Loucy (cell line): ENCODE measurements at regions not wholly inside any gene's neighbourhood (a gene's known extent, or its start where the extent isn't known, plus 50 kb on each side); places are given as distances from the start of the nearest gene placed in this dataset.
"Not testable (repeated sequence)": the region's sequence is repeated elsewhere in the genome, so short reads cannot be mapped to it uniquely, and the experiment has no call there.

Experiments
- H2AFZ ChIP-seq: fragments of 200-600 bp; sonication (generic); 2 replicates; pipeline ENCODE4 v1.6.0; 2016; ENCODE audit warnings: antibody characterized with exemption, mild to moderate bottlenecking, low read length, moderate library complexity
- H3F3A ChIP-seq: fragments of 200-600 bp; 2 replicates; pipeline ENCODE4 v1.6.0; 2016; ENCODE audit warnings: antibody characterized with exemption, low read depth, mild to moderate bottlenecking
- H3K27me3 ChIP-seq: fragments of 200-600 bp; sonication (generic); 2 replicates; pipeline ENCODE4 v1.6.1; 2014; ENCODE audit warnings: low read length, mild to moderate bottlenecking; ENCODE audit not compliant: insufficient read depth, poor library complexity, severe bottlenecking
- H3K36me3 ChIP-seq: fragments of 200-600 bp; sonication (generic); 2 replicates; pipeline ENCODE4 v1.6.1; 2016; ENCODE audit warnings: low read length; ENCODE audit not compliant: insufficient read depth
- H3K4me1 ChIP-seq: fragments of 200-600 bp; sonication (generic); 2 replicates; pipeline ENCODE4 v1.5.1; 2014; ENCODE audit warnings: low read length, mild to moderate bottlenecking; ENCODE audit not compliant: insufficient read depth, poor library complexity, severe bottlenecking
- H3K4me2 ChIP-seq: fragments of 200-600 bp; sonication (generic); 2 replicates; pipeline ENCODE4 v1.6.0; 2014; ENCODE audit warnings: antibody characterized with exemption, low read length, low read depth, mild to moderate bottlenecking; ENCODE audit not compliant: poor library complexity, severe bottlenecking
- H3K4me3 ChIP-seq: fragments of 200-600 bp; sonication (generic); 2 replicates; pipeline ENCODE4 v1.5.1; 2014; ENCODE audit warnings: low read length, mild to moderate bottlenecking, mixed read lengths; ENCODE audit not compliant: poor library complexity, severe bottlenecking
- H3K79me2 ChIP-seq: fragments of 200-600 bp; sonication (generic); 2 replicates; pipeline ENCODE4 v1.6.1; 2014; ENCODE audit warnings: low read length; ENCODE audit not compliant: insufficient read depth
- H3K9ac ChIP-seq: fragments of 200-600 bp; sonication (generic); 2 replicates; pipeline ENCODE4 v1.6.0; 2014; ENCODE audit warnings: mild to moderate bottlenecking, low read depth, low read length, moderate library complexity; ENCODE audit not compliant: poor library complexity, severe bottlenecking
- H3K9me2 ChIP-seq: fragments of 200-600 bp; sonication (generic); replicated peaks from 2 replicates; pipeline ENCODE4 v1.6.1; 2016; ENCODE audit warnings: low read depth, low read length, mixed read lengths
- H3K9me3 ChIP-seq: fragments of 200-600 bp; sonication (generic); 2 replicates; pipeline ENCODE4 v1.6.1; 2014; ENCODE audit warnings: mild to moderate bottlenecking, antibody characterized with exemption, low read length, low read depth; ENCODE audit not compliant: insufficient read depth
- H4K20me1 ChIP-seq: fragments of 200-600 bp; sonication (generic); 2 replicates; pipeline ENCODE4 v1.6.0; 2014; ENCODE audit warnings: antibody characterized with exemption, low read length, mild to moderate bottlenecking; ENCODE audit not compliant: insufficient read depth, poor library complexity, severe bottlenecking
- CTCF ChIP-seq: fragments of 200-600 bp; sonication (generic); conservative IDR thresholded peaks from 2 replicates; pipeline ENCODE4 v1.5.1; 2014; ENCODE audit warnings: mild to moderate bottlenecking, antibody characterized with exemption, low read length
- EZH2phosphoT487 ChIP-seq: fragments of 200-600 bp; IDR thresholded peaks from 2 replicates; pipeline ENCODE4 v1.6.1; 2018; ENCODE audit warnings: antibody characterized with exemption, mild to moderate bottlenecking, moderate library complexity, borderline replicate concordance

GRCh38 chr5:99032234-99033013 is 103.6 kb upstream of the CHD1 start:
- Histone ChIP-seq H3K4me3 (peak overlapping the region; percentile 75), H3F3A (no peaks in the 10 kb centered on the region), H3K4me1 (peaks cover 14% of the 10 kb centered on the region), H3K36me3 (no peaks in the 10 kb centered on the region), H3K4me2 (peak overlapping the region; percentile 80), H2AFZ (peak overlapping the region; percentile 92), H3K27me3 (no peaks in the 10 kb centered on the region), H3K79me2 (no peaks in the 10 kb centered on the region), H3K9ac (peak overlapping the region; percentile 61), H3K9me2 (no peaks in the 10 kb centered on the region), H3K9me3 (no peaks in the 10 kb centered on the region), H4K20me1 (no peaks in the 10 kb centered on the region)
- peak; percentile 62 for TF ChIP-seq CTCF
- TF ChIP-seq EZH2phosphoT487 = no peak

GRCh38 chr5:99030906-99031440 is 102.2 kb upstream of the CHD1 start:
- TF ChIP-seq CTCF = no peak
- TF ChIP-seq EZH2phosphoT487 = no peak
- Histone ChIP-seq H3K4me2 (no peak overlapping the region), H3K4me3 (no peak overlapping the region), H3K9ac (no peak overlapping the region), H2AFZ (no peak overlapping the region), H3K27me3 (no peaks in the 10 kb centered on the region), H3K9me3 (no peaks in the 10 kb centered on the region), H3K4me1 (peaks cover 14% of the 10 kb centered on the region), H3F3A (no peaks in the 10 kb centered on the region), H4K20me1 (no peaks in the 10 kb centered on the region), H3K9me2 (no peaks in the 10 kb centered on the region), H3K79me2 (no peaks in the 10 kb centered on the region), H3K36me3 (no peaks in the 10 kb centered on the region)

- Histone ChIP-seq H3K9ac (no peak overlapping the region), H3K4me3 (no peak overlapping the region), H3K36me3 (no peaks in the 10 kb centered on the region), H3K9me2 (no peaks in the 10 kb centered on the region), H3K4me2 (no peak overlapping the region), H3K79me2 (no peaks in the 10 kb centered on the region), H3F3A (no peaks in the 10 kb centered on the region), H3K9me3 (no peaks in the 10 kb centered on the region), H3K27me3 (no peaks in the 10 kb centered on the region), H4K20me1 (no peaks in the 10 kb centered on the region), H2AFZ (no peak overlapping the region), H3K4me1 (peaks cover 14% of the 10 kb centered on the region)
- no peak for TF ChIP-seq CTCF
- TF ChIP-seq EZH2phosphoT487 = no peak
Measured at GRCh38 chr5:99029172-99029571, 100.4 kb upstream of the CHD1 start.

- not testable (repeated sequence) for H2AFZ ChIP-seq, H3K27me3 ChIP-seq, H3K9me3 ChIP-seq, H3K36me3 ChIP-seq, H3K4me3 ChIP-seq, H3F3A ChIP-seq, H3K4me1 ChIP-seq, H3K79me2 ChIP-seq, H3K9ac ChIP-seq, H3K4me2 ChIP-seq, H4K20me1 ChIP-seq, H3K9me2 ChIP-seq
Measured at GRCh38 chr5:99028170-99028569, 99.4 kb upstream of the CHD1 start.
